SK-N-SH treated with all-trans-retinoic acid at 6 μM for 48 hours (cell line): ENCODE measurements at regions not wholly inside any gene's neighbourhood (a gene's known extent, or its start where the extent isn't known, plus 50 kb on each side); places are given as distances from the start of the nearest gene placed in this dataset.

Experiments used
- ATAC-seq: fragments of 200-7000 bp; cut with Tn5 transposase; 3 replicates; pipeline ENCODE4 v1.9.1; 2020; ENCODE audit warnings: mild to moderate bottlenecking, moderate library complexity
- ARNTL ChIP-seq: fragments of 450-650 bp; formaldehyde crosslinking; IDR thresholded peaks from 2 replicates; pipeline ENCODE4 v1.5.0; 2020; ENCODE audit warnings: low read depth, mild to moderate bottlenecking, moderate library complexity, borderline replicate concordance
- BACH2 ChIP-seq: fragments of 250-450 bp; sonication (Bioruptor Pico); IDR thresholded peaks from 2 replicates; pipeline ENCODE4 v1.9.0; 2021; ENCODE audit warnings: mild to moderate bottlenecking, borderline replicate concordance
- CREB5 ChIP-seq: fragments of 250-450 bp; sonication (Bioruptor Pico); IDR thresholded peaks from 2 replicates; pipeline ENCODE4 v1.5.1; 2020; ENCODE audit warnings: low read depth, mild to moderate bottlenecking, moderate library complexity
- CSDC2 ChIP-seq: fragments of 250-450 bp; sonication (Bioruptor Pico); IDR thresholded peaks from 2 replicates; pipeline ENCODE4 v1.5.0; 2020; ENCODE audit warnings: mild to moderate bottlenecking, moderate library complexity
- CSRNP3 ChIP-seq: fragments of 250-450 bp; sonication (Bioruptor Pico); IDR thresholded peaks from 2 replicates; pipeline ENCODE4 v1.5.1; 2021; ENCODE audit warnings: mild to moderate bottlenecking, moderate library complexity
- ISL1 ChIP-seq: fragments of 250-450 bp; sonication (Bioruptor Pico); IDR thresholded peaks from 2 replicates; pipeline ENCODE4 v2.1.2; 2022; ENCODE audit warnings: mild to moderate bottlenecking, moderate library complexity
- OSR1 ChIP-seq: fragments of 250-450 bp; sonication (Bioruptor Pico); IDR thresholded peaks from 2 replicates; pipeline ENCODE4 v1.8.0; 2022; ENCODE audit warnings: moderate library complexity, mild to moderate bottlenecking, inconsistent platforms
- PATZ1 ChIP-seq: fragments of 250-450 bp; sonication (Bioruptor Pico); IDR thresholded peaks from 2 replicates; pipeline ENCODE4 v1.8.0; 2020; ENCODE audit warnings: mild to moderate bottlenecking, moderate library complexity, borderline replicate concordance
- RARB ChIP-seq: fragments of 250-450 bp; sonication (Bioruptor Pico); IDR thresholded peaks from 2 replicates; pipeline ENCODE4 v1.8.0; 2021; ENCODE audit warnings: mild to moderate bottlenecking, moderate library complexity
- SNAI2 ChIP-seq: fragments of 250-450 bp; sonication (Bioruptor Pico); IDR thresholded peaks from 2 replicates; pipeline ENCODE4 v1.5.0; 2020; ENCODE audit warnings: mild to moderate bottlenecking, moderate library complexity
- TCF4 ChIP-seq: fragments of 250-450 bp; sonication (Bioruptor Pico); IDR thresholded peaks from 2 replicates; pipeline ENCODE4 v1.8.0; 2021; ENCODE audit warnings: mild to moderate bottlenecking, moderate library complexity, borderline replicate concordance
- ZC3H10 ChIP-seq: fragments of 250-450 bp; sonication (Bioruptor Pico); IDR thresholded peaks from 2 replicates; pipeline ENCODE4 v1.5.1; 2021; ENCODE audit warnings: mild to moderate bottlenecking, moderate library complexity
- ZFP3 ChIP-seq: fragments of 250-450 bp; sonication (Bioruptor Pico); IDR thresholded peaks from 2 replicates; pipeline ENCODE4 v1.5.0; 2020; ENCODE audit warnings: mild to moderate bottlenecking, moderate library complexity
- ZFP30 ChIP-seq: fragments of 450-650 bp; formaldehyde crosslinking; IDR thresholded peaks from 2 replicates; pipeline ENCODE4 v1.5.0; 2022; ENCODE audit warnings: mild to moderate bottlenecking, moderate library complexity
- ZNF70 ChIP-seq: fragments of 450-650 bp; formaldehyde crosslinking; IDR thresholded peaks from 2 replicates; pipeline ENCODE4 v1.5.0; 2020; ENCODE audit warnings: mild to moderate bottlenecking, moderate library complexity
- ZNF8 ChIP-seq: fragments of 450-650 bp; formaldehyde crosslinking; IDR thresholded peaks from 2 replicates; pipeline ENCODE4 v1.5.0; 2020; ENCODE audit warnings: mild to moderate bottlenecking, moderate library complexity
- TF ChIP-seq, protein P1 (sequence below): fragments of 250-450 bp; sonication (Bioruptor Pico); IDR thresholded peaks from 2 replicates; pipeline ENCODE4 v1.5.0; 2020; ENCODE audit warnings: mild to moderate bottlenecking, moderate library complexity

DNA sequence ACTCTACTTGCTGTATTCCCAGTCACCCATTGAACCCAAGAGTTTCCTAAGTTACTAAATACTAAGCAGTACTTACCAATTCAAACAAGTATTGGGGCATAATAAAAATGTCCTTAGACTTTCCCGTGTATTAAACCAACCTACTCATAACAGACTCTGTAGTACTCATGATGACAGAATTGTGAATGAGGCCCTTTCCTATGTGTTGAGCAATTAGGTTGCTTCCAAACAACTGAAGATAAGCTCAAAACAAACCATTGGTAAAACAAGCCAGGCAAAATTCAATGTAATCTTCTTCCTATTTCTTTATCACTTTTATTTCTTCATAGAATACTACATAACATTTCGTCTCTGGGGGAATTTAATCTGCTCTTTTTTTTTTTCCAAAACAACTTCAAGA lies 106.5 kb upstream of the ANK3 start (continued):
- TF ChIP-seq CREB5 (CRISPR knock-in tag) (no peak), CSDC2 (CRISPR knock-in tag) (no peak)
- TF ChIP-seq, all 23 proteins: peak for 0

- ATAC-seq = peak; percentile 78
- TF ChIP-seq ISL1 (peak; percentile 77), OSR1 (no peak), RARB (CRISPR knock-in tag) (no peak), CREB5 (CRISPR knock-in tag) (peak; percentile 33; the same call in 1 of the 2 replicates), SNAI2 (CRISPR knock-in tag) (no peak), ZFP30 (no peak), TCF4 (CRISPR knock-in tag) (no peak)
These were observed 105.8 kb upstream of the ANK3 start for GRCh38 chr10:60495338-60496055.

DNA sequence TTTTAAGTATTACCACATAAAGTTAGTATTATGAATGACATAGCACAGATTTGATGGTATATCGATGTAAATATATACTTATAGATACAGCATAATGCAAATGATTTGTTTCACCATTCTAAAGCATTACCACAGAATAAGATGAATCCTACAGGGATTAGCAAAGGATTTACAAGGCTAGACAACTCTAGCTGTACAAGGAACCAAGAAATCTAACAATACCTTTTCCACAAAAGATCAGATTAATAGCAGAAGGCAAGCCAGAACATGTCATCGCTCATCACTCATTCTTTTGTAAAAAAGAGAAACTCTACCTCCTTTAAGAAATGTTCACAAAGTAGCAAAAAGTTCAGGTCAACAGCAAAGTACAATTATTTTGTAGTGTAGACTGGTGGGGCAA lies 105.1 kb upstream of the ANK3 start:
- ATAC-seq = no peak
- TF ChIP-seq TCF4 (CRISPR knock-in tag) (no peak), ZNF8 (CRISPR knock-in tag) (no peak), CREB5 (CRISPR knock-in tag) (no peak), ARNTL (CRISPR knock-in tag) (no peak)

- no peak for ATAC-seq
- TF ChIP-seq RARB (CRISPR knock-in tag) (no peak), BACH2 (CRISPR knock-in tag) (no peak), ZC3H10 (CRISPR knock-in tag) (no peak), CSRNP3 (CRISPR knock-in tag) (no peak), ZNF70 (CRISPR knock-in tag) (no peak), ZFP3 (no peak), PATZ1 (no peak), ISL1 (no peak)
- TF ChIP-seq, protein P1, sequence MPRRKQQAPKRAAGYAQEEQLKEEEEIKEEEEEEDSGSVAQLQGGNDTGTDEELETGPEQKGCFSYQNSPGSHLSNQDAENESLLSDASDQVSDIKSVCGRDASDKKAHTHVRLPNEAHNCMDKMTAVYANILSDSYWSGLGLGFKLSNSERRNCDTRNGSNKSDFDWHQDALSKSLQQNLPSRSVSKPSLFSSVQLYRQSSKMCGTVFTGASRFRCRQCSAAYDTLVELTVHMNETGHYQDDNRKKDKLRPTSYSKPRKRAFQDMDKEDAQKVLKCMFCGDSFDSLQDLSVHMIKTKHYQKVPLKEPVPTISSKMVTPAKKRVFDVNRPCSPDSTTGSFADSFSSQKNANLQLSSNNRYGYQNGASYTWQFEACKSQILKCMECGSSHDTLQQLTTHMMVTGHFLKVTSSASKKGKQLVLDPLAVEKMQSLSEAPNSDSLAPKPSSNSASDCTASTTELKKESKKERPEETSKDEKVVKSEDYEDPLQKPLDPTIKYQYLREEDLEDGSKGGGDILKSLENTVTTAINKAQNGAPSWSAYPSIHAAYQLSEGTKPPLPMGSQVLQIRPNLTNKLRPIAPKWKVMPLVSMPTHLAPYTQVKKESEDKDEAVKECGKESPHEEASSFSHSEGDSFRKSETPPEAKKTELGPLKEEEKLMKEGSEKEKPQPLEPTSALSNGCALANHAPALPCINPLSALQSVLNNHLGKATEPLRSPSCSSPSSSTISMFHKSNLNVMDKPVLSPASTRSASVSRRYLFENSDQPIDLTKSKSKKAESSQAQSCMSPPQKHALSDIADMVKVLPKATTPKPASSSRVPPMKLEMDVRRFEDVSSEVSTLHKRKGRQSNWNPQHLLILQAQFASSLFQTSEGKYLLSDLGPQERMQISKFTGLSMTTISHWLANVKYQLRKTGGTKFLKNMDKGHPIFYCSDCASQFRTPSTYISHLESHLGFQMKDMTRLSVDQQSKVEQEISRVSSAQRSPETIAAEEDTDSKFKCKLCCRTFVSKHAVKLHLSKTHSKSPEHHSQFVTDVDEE (CRISPR knock-in tag) = no peak
These were observed 101.5 kb upstream of the ANK3 start for GRCh38 chr10:60491162-60491561.
